ENCODE measurements at regions not wholly inside any gene's neighbourhood (a gene's known extent, or its start where the extent isn't known, plus 50 kb on each side); places are given as distances from the start of the nearest gene placed in this dataset.
"Not testable (repeated sequence)": the region's sequence is repeated elsewhere in the genome, so short reads cannot be mapped to it uniquely, and the experiment has no call there.

GRCh38 chr20:30288346-30288745 is 969.1 kb upstream of the DEFB115 start:
- intact Hi-C loops (cut with DNase I; ENCODE audit: low total_unique reads) = no loop called here
- TF ChIP-seq, protein P1, sequence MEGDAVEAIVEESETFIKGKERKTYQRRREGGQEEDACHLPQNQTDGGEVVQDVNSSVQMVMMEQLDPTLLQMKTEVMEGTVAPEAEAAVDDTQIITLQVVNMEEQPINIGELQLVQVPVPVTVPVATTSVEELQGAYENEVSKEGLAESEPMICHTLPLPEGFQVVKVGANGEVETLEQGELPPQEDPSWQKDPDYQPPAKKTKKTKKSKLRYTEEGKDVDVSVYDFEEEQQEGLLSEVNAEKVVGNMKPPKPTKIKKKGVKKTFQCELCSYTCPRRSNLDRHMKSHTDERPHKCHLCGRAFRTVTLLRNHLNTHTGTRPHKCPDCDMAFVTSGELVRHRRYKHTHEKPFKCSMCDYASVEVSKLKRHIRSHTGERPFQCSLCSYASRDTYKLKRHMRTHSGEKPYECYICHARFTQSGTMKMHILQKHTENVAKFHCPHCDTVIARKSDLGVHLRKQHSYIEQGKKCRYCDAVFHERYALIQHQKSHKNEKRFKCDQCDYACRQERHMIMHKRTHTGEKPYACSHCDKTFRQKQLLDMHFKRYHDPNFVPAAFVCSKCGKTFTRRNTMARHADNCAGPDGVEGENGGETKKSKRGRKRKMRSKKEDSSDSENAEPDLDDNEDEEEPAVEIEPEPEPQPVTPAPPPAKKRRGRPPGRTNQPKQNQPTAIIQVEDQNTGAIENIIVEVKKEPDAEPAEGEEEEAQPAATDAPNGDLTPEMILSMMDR (IDR thresholded peaks at IDR 0.05) = no peak
- no peak for TF ChIP-seq POLR2A (IDR thresholded peaks at IDR 0.05)
- peak in 1 of 2 donors; percentile 45 for DNase-seq (ENCODE audit: low spot score in 2 of 2)
- 73 to 79% methylated on average over 10 of the region's 10 CpGs for WGBS, 2 donors
- H3K4me3 ChIP-seq (ENCODE audit: low read depth, poor library complexity, severe bottlenecking) = no peak overlapping the region

DNA sequence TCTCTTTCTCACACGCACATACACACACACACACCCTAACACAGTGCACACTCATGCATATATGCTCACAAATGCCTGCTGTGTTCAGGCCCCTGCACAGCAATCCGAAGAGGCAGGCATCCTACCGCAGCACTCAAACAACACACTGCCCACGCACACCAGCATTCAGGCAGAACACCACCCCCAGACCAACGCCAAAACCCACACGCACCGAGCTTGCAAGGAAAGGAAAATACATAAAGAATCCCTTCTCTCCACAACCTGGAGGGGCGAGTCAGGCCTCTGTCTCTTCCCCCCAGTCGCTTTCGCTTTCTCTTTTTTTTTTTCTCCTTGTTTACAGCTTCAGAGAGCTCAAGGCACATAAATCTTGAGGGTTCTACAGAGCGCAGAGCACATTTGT is 968.4 kb upstream of the DEFB115 start:
- peak in 1 of 2 donors; percentile 34 for DNase-seq (ENCODE audit: low spot score in 2 of 2)
- intact Hi-C loops (cut with DNase I; ENCODE audit: low total_unique reads); H3K4me3 ChIP-seq (ENCODE audit: low read depth, poor library complexity, severe bottlenecking): not testable (repeated sequence)
- WGBS, 2 donors = 11 to 66% methylated on average over 11 of the region's 11 CpGs

GRCh38 chr20:30289711-30290141 is 967.7 kb upstream of the DEFB115 start:
- intact Hi-C loops (cut with DNase I; ENCODE audit: low total_unique reads); H3K4me3 ChIP-seq (ENCODE audit: low read depth, poor library complexity, severe bottlenecking): not testable (repeated sequence)
- WGBS, 2 donors = 18 to 59% methylated on average over 27 of the region's 27 CpGs
- DNase-seq (ENCODE audit: low spot score in 2 of 2) = peak in 1 of 2 donors; percentile 52

GRCh38 chr20:30290361-30291063 is 967.0 kb upstream of the DEFB115 start:
- H3K4me3 ChIP-seq (ENCODE audit: low read depth, poor library complexity, severe bottlenecking); intact Hi-C loops (cut with DNase I; ENCODE audit: low total_unique reads): not testable (repeated sequence)
- WGBS, 2 donors = 11 to 67% methylated on average over 16 to 27 of the region's 27 CpGs
- DNase-seq (ENCODE audit: low spot score in 2 of 2) = peak in 1 of 2 donors; percentile 69

GRCh38 chr20:30291064-30291379 is 966.4 kb upstream of the DEFB115 start:
- 49 to 79% methylated on average over 4 of the region's 4 CpGs for WGBS, 2 donors
- DNase-seq (ENCODE audit: low spot score in 2 of 2); intact Hi-C loops (cut with DNase I; ENCODE audit: low total_unique reads); H3K4me3 ChIP-seq (ENCODE audit: low read depth, poor library complexity, severe bottlenecking): not testable (repeated sequence)

- 95 to 100% methylated on average over 2 to 16 of the region's 32 CpGs for WGBS, 2 donors
- intact Hi-C loops (cut with DNase I; ENCODE audit: low total_unique reads); H3K4me3 ChIP-seq (ENCODE audit: low read depth, poor library complexity, severe bottlenecking): not testable (repeated sequence)
- peak in 1 of 2 donors; percentile 74 for DNase-seq (ENCODE audit: low spot score in 2 of 2)
These were observed 965.8 kb upstream of the DEFB115 start for GRCh38 chr20:30291686-30292085.

- intact Hi-C loops (cut with DNase I; ENCODE audit: low total_unique reads); H3K4me3 ChIP-seq (ENCODE audit: low read depth, poor library complexity, severe bottlenecking); DNase-seq (ENCODE audit: low spot score in 2 of 2): not testable (repeated sequence)
- 26 to 63% methylated on average over 1 of the region's 1 CpG for WGBS, 2 donors
These were observed 962.1 kb upstream of the DEFB115 start for GRCh38 chr20:30295396-30295795.

DNA sequence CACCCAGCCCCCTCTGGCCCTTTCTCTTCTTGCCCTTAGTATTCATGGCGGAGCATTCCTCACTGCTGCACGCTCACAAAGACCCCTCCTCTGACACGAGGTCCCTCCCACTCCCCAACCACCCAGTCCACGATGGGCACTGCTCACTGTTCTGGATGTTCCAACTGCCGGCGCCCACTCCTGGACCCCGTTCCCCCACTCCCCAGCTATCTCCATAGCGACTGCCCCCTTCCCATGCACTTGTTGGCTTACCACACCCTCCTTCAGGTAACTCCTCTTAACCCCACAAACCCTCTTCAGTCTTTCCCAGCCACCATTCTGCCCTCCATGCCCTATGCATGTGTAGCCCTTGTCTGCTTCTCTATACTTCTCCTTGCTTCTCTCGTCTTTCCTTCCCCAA is 961.5 kb upstream of the DEFB115 start:
- intact Hi-C loops (cut with DNase I; ENCODE audit: low total_unique reads); DNase-seq (ENCODE audit: low spot score in 2 of 2): not testable (repeated sequence)

GRCh38 chr20:30297878-30298595 is 959.4 kb upstream of the DEFB115 start:
- WGBS, 2 donors = 21 to 83% methylated on average over 1 of the region's 1 CpG

More for the DNA sequence above, 961.5 kb upstream of the DEFB115 start:
- 70 to 78% methylated on average over 9 of the region's 9 CpGs for WGBS, 2 donors
- H3K4me3 ChIP-seq (ENCODE audit: low read depth, poor library complexity, severe bottlenecking) = not testable (repeated sequence)

GRCh38 chr20:30300220-30300642 is 957.2 kb upstream of the DEFB115 start:
- H3K4me3 ChIP-seq (ENCODE audit: low read depth, poor library complexity, severe bottlenecking); intact Hi-C loops (cut with DNase I; ENCODE audit: low total_unique reads): not testable (repeated sequence)
- DNase-seq (ENCODE audit: low spot score in 2 of 2) = peak in 1 of 2 donors; percentile 65
- WGBS, 2 donors = 1 to 26% methylated on average over 30 to 33 of the region's 33 CpGs

More at GRCh38 chr20:30297878-30298595, 959.4 kb upstream of the DEFB115 start:
- H3K4me3 ChIP-seq (ENCODE audit: low read depth, poor library complexity, severe bottlenecking); DNase-seq (ENCODE audit: low spot score in 2 of 2); intact Hi-C loops (cut with DNase I; ENCODE audit: low total_unique reads): not testable (repeated sequence)

DNA sequence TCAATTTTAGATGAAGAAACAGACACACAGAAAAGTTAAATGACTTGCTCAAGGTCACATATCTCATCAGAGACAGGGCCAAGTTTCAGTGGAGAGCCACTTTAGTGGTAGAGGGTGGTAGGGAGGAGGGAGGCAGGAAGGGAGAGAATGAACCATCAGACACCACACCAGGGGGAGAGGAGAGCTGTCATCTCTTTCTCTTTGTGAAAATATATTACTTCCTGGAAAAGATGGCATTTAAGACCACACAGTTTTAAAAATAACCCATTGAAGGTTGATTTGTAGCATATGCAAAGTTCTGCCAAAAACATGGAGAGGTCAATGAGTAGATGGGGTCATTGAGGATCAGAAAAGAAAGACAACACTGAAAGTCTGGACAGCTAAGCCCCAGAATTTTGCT is 954.7 kb upstream of the DEFB115 start:
- intact Hi-C loops (cut with DNase I; ENCODE audit: low total_unique reads); H3K4me3 ChIP-seq (ENCODE audit: low read depth, poor library complexity, severe bottlenecking): not testable (repeated sequence)
- peak in 1 of 2 donors; percentile 1 for DNase-seq (ENCODE audit: low spot score in 2 of 2)

DNA sequence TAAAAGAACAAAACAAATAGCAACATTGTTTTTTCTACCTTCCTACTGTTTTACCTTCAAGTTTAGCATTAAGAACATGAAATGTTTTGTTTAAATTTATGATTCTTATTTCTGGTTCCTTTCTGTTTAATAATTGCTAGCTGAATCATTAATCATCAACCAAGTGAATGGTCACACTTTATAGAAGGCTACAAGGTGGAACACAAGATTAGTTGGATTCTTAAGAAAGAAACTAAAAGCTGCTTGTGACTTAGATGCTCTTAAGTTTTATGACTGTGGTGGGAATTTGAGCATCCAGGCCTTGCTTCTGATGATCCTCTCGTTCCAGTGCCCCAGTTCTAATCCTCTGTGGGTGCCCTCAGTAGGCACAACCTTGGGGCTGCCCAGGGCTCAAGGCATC is 947.5 kb upstream of the DEFB115 start:
- DNase-seq (ENCODE audit: low spot score in 2 of 2); intact Hi-C loops (cut with DNase I; ENCODE audit: low total_unique reads); H3K4me3 ChIP-seq (ENCODE audit: low read depth, poor library complexity, severe bottlenecking): not testable (repeated sequence)
- 8 to 48% methylated on average over 1 of the region's 1 CpG for WGBS, 2 donors

- 77 to 83% methylated on average over 2 of the region's 2 CpGs for WGBS, 2 donors
- intact Hi-C loops (cut with DNase I; ENCODE audit: low total_unique reads); H3K4me3 ChIP-seq (ENCODE audit: low read depth, poor library complexity, severe bottlenecking); DNase-seq (ENCODE audit: low spot score in 2 of 2): not testable (repeated sequence)
These were observed 947.1 kb upstream of the DEFB115 start for GRCh38 chr20:30310385-30310784.

GRCh38 chr20:30312220-30312619 is 945.2 kb upstream of the DEFB115 start:
- WGBS, 2 donors = 85 to 92% methylated on average over 4 of the region's 4 CpGs
- intact Hi-C loops (cut with DNase I; ENCODE audit: low total_unique reads); DNase-seq (ENCODE audit: low spot score in 2 of 2); H3K4me3 ChIP-seq (ENCODE audit: low read depth, poor library complexity, severe bottlenecking): not testable (repeated sequence)

All from lower leg skin (tissue), 4 donors.